MM.1S (cell line): ENCODE measurements at regions not wholly inside any gene's neighbourhood (a gene's known extent, or its start where the extent isn't known, plus 50 kb on each side); places are given as distances from the start of the nearest gene placed in this dataset.

ENCODE experiments used
- DNase-seq: peaks from one replicate; pipeline ENCODE4 v3.0.0-alpha.2; 2015
- H2AFZ ChIP-seq: fragments of 300-600 bp; sonication (generic); 2 replicates; pipeline ENCODE4 v1.6.0; 2016; ENCODE audit warnings: antibody characterized with exemption, low read length
- H3F3A ChIP-seq: fragments of 300-600 bp; sonication (generic); 2 replicates; pipeline ENCODE4 v1.6.1; 2016; ENCODE audit warnings: mild to moderate bottlenecking, antibody characterized with exemption, low read length, moderate library complexity, mixed read lengths; ENCODE audit not compliant: insufficient read depth
- H3K27ac ChIP-seq: fragments of 300-600 bp; sonication (generic); 2 replicates; pipeline ENCODE4 v1.5.1; 2016; ENCODE audit warnings: mild to moderate bottlenecking, low read length
- H3K27me3 ChIP-seq: fragments of 300-600 bp; sonication (generic); replicated peaks from 2 replicates; pipeline ENCODE4 v1.6.0; 2016; ENCODE audit warnings: low read length; ENCODE audit not compliant: insufficient read depth
- H3K36me3 ChIP-seq: fragments of 300-600 bp; sonication (generic); replicated peaks from 2 replicates; pipeline ENCODE4 v1.6.1; 2016; ENCODE audit warnings: mild to moderate bottlenecking, low read length, mixed read lengths; ENCODE audit not compliant: insufficient read depth
- H3K4me1 ChIP-seq: fragments of 300-600 bp; sonication (generic); 2 replicates; pipeline ENCODE4 v1.6.1; 2016; ENCODE audit warnings: low read length, mixed read lengths
- H3K4me2 ChIP-seq: fragments of 300-600 bp; sonication (generic); 2 replicates; pipeline ENCODE4 v1.6.0; 2016; ENCODE audit warnings: low read depth, low read length
- H3K4me3 ChIP-seq: fragments of 300-600 bp; sonication (generic); 2 replicates; pipeline ENCODE4 v1.5.1; 2016; ENCODE audit warnings: low read length, mixed read lengths
- H3K79me2 ChIP-seq: fragments of 300-600 bp; sonication (generic); 2 replicates; pipeline ENCODE4 v1.6.1; 2016; ENCODE audit warnings: mixed run types, low read length, mixed read lengths
- H3K9ac ChIP-seq: fragments of 300-600 bp; sonication (generic); 2 replicates; pipeline ENCODE4 v1.6.1; 2016; ENCODE audit warnings: low read length, mixed read lengths
- H3K9me2 ChIP-seq: fragments of 300-600 bp; sonication (generic); replicated peaks from 2 replicates; pipeline ENCODE4 v1.6.1; 2016; ENCODE audit warnings: mild to moderate bottlenecking, low read length, mixed read lengths; ENCODE audit not compliant: insufficient read depth
- H3K9me3 ChIP-seq: fragments of 300-600 bp; sonication (generic); replicated peaks from 2 replicates; pipeline ENCODE4 v1.6.1; 2016; ENCODE audit warnings: mild to moderate bottlenecking, low read length, mixed read lengths; ENCODE audit not compliant: insufficient read depth
- H4K20me1 ChIP-seq: fragments of 300-600 bp; sonication (generic); 2 replicates; pipeline ENCODE4 v1.6.1; 2016; ENCODE audit warnings: mild to moderate bottlenecking, low read length, moderate library complexity, mixed read lengths; ENCODE audit not compliant: insufficient read depth
- CTCF ChIP-seq: fragments of 300-600 bp; sonication (generic); IDR thresholded peaks from 2 replicates; pipeline ENCODE4 v1.5.1; 2016; ENCODE audit warnings: antibody characterized with exemption, low read length, mixed read lengths
- EZH2 ChIP-seq: fragments of 300-600 bp; sonication (generic); optimal IDR thresholded peaks from 2 replicates; pipeline ENCODE3; 2017; ENCODE audit warnings: low read depth, mild to moderate bottlenecking, antibody characterized with exemption, low read length, mixed read lengths
- EZH2phosphoT487 ChIP-seq: fragments of 300-600 bp; sonication (generic); IDR thresholded peaks from 2 replicates; pipeline ENCODE4 v1.6.1; 2018; ENCODE audit warnings: antibody characterized with exemption, low read length

- Histone ChIP-seq H3K9me3 (no peaks in the 10 kb centered on the region), H3K4me2 (no peak overlapping the region), H3K27me3 (no peaks in the 10 kb centered on the region), H3K4me1 (no peaks in the 10 kb centered on the region), H3K36me3 (no peaks in the 10 kb centered on the region), H3F3A (no peaks in the 10 kb centered on the region), H2AFZ (no peak overlapping the region), H3K79me2 (no peaks in the 10 kb centered on the region), H3K27ac (no peak overlapping the region), H3K9me2 (no peaks in the 10 kb centered on the region), H3K4me3 (no peak overlapping the region), H4K20me1 (no peaks in the 10 kb centered on the region), H3K9ac (no peak overlapping the region)
- TF ChIP-seq EZH2: no peak
- TF ChIP-seq CTCF: no peak
- TF ChIP-seq EZH2phosphoT487: no peak
- DNase-seq: no peak
Observed at GRCh38 chr5:153030755-153031725, 459.4 kb upstream of the GRIA1 start.

GRCh38 chr5:153039501-153039900, 451.0 kb upstream of the GRIA1 start:
- no peak overlapping the region for H3K9ac ChIP-seq
- no peaks in the 10 kb centered on the region for H3K9me2 ChIP-seq
- H2AFZ ChIP-seq: no peak overlapping the region
- no peak overlapping the region for H3K27ac ChIP-seq
- no peak overlapping the region for H3K4me2 ChIP-seq
- H3K27me3 ChIP-seq: no peaks in the 10 kb centered on the region
- no peaks in the 10 kb centered on the region for H3K4me1 ChIP-seq
- no peaks in the 10 kb centered on the region for H3F3A ChIP-seq
- H4K20me1 ChIP-seq: no peaks in the 10 kb centered on the region
- TF ChIP-seq EZH2 (no peak), CTCF (no peak), EZH2phosphoT487 (no peak)
- no peaks in the 10 kb centered on the region for H3K79me2 ChIP-seq
- DNase-seq: no peak
- no peaks in the 10 kb centered on the region for H3K36me3 ChIP-seq
- no peaks in the 10 kb centered on the region for H3K9me3 ChIP-seq
- no peak overlapping the region for H3K4me3 ChIP-seq

GRCh38 chr5:153043886-153044285, 446.6 kb upstream of the GRIA1 start:
- Histone ChIP-seq H3K27me3 (no peaks in the 10 kb centered on the region), H3F3A (no peaks in the 10 kb centered on the region), H3K4me3 (no peak overlapping the region), H4K20me1 (no peaks in the 10 kb centered on the region), H3K4me2 (no peak overlapping the region), H3K9me2 (no peaks in the 10 kb centered on the region), H3K27ac (no peak overlapping the region), H2AFZ (no peak overlapping the region), H3K9me3 (no peaks in the 10 kb centered on the region), H3K4me1 (no peaks in the 10 kb centered on the region), H3K79me2 (no peaks in the 10 kb centered on the region), H3K9ac (no peak overlapping the region), H3K36me3 (no peaks in the 10 kb centered on the region)
- TF ChIP-seq EZH2 (no peak), CTCF (no peak), EZH2phosphoT487 (no peak)
- DNase-seq: no peak
